Uterus (tissue), 3 donors: ENCODE measurements at regions not wholly inside any gene's neighbourhood (a gene's known extent, or its start where the extent isn't known, plus 50 kb on each side); places are given as distances from the start of the nearest gene placed in this dataset.

Experiments used
- DNase-seq, 2 donors: peaks; one replicate each; pipeline ENCODE4 v3.0.0-alpha.2; 2019 to 2020
- H3K27ac ChIP-seq, 2 donors: fragments of 200-600 bp; sonication (generic); 1 replicate in 1 of 2; 2 replicates in 1 of 2; pipeline ENCODE4 v1.5.1; 2016 to 2018
- H3K27me3 ChIP-seq, 2 donors: fragments of 200-600 bp; sonication (generic); one replicate each; pipeline ENCODE4 v1.5.1; 2018 to 2019; ENCODE audit warnings: control low read depth in 1 of 2
- H3K36me3 ChIP-seq, 2 donors: fragments of 200-600 bp; sonication (generic); one replicate each; pipeline ENCODE4 v1.5.1; 2019; ENCODE audit warnings: control low read depth in 1 of 2
- H3K4me1 ChIP-seq, 2 donors: fragments of 200-600 bp; sonication (generic); one replicate each; pipeline ENCODE4 v1.5.1; 2018 to 2019; ENCODE audit warnings: control low read depth in 1 of 2
- H3K4me3 ChIP-seq, 2 donors: fragments of 200-600 bp; sonication (generic); 1 replicate in 1 of 2; 2 replicates in 1 of 2; pipeline ENCODE4 v1.5.1; 2018 to 2019; ENCODE audit warnings: mild to moderate bottlenecking in 1 of 2
- H3K9me3 ChIP-seq, 2 donors: fragments of 200-600 bp; sonication (generic); one replicate each; pipeline ENCODE4 v1.5.1; 2019; ENCODE audit warnings: control low read depth in 1 of 2
- POLR2A ChIP-seq, 2 donors: fragments of 450-650 bp; IDR thresholded peaks; one replicate each; pipeline ENCODE4 v1.6.1; 2016; ENCODE audit warnings: antibody characterized with exemption in 2 of 2, mild to moderate bottlenecking in 1 of 2, moderate library complexity in 1 of 2
- intact Hi-C: fragments of 100-400 bp; cut with DNase I; formaldehyde crosslinking; loops from one replicate; pipeline ENCODE4 v1.15.1; 2023; ENCODE audit warnings: low total_unique reads
- TF ChIP-seq, protein P1 (sequence below), 4 experiments: fragments of 200-600 bp in 2 of 4; fragments of 450-650 bp in 2 of 4; sonication (generic) in 2 of 4; IDR thresholded peaks; one replicate each; pipeline ENCODE4 v1.5.1; 2016 to 2019; ENCODE audit warnings: antibody characterized with exemption in 4 of 4, mild to moderate bottlenecking in 2 of 4, moderate library complexity in 1 of 4
- donor health status: DM: yes; HTN: yes; CAD: no.

DNA sequence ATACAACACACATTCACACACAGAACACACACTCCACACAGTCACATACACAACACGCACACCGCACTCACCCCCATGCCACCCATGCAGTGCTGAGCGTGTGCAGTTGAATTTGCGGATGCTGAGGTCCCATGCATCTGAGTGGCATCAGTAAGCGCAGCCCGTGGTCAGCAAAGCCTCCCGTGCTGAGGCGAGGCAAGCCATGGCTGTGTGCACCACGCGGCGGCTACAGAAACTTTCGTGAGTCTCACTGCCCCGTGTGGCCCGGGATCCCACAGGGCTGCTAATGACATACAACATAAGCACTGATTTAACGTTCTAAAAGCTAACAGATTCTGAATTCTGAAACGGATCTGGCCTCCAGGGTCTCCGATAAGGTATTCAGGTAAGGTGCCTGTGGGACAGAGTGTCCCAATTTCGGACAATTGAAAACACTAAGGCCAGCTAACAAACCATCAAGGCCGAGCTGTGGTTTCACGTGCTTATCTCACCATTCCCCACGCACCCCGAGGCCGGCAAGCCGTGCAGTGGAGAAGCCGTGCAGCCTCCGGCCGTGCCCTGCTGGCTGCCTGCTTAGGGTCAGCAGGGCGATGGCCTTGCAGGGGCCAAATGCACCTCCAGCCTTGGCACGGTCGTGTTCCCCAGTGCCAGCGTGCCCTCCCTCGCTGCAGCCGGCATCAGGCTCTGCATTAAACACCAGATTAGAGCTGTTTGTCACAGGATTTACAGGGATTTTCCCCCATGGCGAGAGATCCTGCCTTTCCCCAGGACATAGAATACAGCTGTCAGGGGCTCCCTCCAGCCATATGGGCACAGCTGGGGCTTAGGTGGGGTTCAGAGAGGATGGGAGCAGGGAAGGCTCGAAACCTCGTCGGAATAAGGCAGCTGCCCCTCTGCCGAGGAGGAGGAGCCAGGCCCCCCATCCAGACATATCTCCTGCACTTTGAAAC, 191.7 kb downstream of the C16orf95 start:
- no peak overlapping the region for H3K4me3 ChIP-seq
- TF ChIP-seq, protein P1, sequence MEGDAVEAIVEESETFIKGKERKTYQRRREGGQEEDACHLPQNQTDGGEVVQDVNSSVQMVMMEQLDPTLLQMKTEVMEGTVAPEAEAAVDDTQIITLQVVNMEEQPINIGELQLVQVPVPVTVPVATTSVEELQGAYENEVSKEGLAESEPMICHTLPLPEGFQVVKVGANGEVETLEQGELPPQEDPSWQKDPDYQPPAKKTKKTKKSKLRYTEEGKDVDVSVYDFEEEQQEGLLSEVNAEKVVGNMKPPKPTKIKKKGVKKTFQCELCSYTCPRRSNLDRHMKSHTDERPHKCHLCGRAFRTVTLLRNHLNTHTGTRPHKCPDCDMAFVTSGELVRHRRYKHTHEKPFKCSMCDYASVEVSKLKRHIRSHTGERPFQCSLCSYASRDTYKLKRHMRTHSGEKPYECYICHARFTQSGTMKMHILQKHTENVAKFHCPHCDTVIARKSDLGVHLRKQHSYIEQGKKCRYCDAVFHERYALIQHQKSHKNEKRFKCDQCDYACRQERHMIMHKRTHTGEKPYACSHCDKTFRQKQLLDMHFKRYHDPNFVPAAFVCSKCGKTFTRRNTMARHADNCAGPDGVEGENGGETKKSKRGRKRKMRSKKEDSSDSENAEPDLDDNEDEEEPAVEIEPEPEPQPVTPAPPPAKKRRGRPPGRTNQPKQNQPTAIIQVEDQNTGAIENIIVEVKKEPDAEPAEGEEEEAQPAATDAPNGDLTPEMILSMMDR (IDR thresholded peaks at IDR 0.05), result no peak
- no peak for TF ChIP-seq POLR2A (IDR thresholded peaks at IDR 0.05)
- no peaks in the 10 kb centered on the region for H3K9me3 ChIP-seq
- intact Hi-C loops, result no loop called here
- H3K27me3 ChIP-seq, result no peaks in the 10 kb centered on the region
- no peak for DNase-seq
- H3K27ac ChIP-seq, result no peak overlapping the region
- no peaks in the 10 kb centered on the region for H3K36me3 ChIP-seq
- H3K4me1 ChIP-seq, result peaks cover 0 to 5% of the 10 kb centered on the region in 2 donors

DNA sequence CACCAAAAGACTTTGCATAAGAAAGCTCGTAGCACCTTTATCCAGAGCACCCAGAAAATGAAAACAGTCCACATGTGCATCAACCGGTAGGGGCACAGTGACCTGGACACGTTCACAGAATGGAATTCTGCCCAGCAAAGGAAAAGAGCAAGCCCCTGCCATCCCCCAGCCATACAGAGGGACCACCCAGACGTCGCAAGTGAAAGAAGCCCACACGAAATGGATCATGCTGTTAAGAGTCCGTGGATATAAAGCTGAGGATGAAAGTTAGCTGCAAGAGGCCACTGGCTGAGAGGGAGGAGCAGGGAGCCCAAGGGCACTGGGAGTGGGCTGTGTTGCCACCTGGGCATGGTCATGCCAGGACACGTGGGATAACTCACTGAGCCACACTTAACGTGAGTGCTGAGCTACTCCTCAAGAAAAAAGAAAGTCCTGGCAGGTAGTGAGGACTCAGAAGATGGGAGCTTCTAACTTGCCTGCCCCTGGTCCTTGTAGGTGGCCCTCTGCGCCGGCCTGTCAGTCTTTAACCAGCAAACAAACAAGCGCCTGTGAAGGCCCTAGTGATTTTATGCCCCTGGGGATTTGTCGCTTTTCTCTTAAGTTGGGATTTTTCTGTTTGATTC, 190.7 kb downstream of the C16orf95 start:
- no peak for DNase-seq
- intact Hi-C loops, result no loop called here
- TF ChIP-seq, protein P1 (IDR thresholded peaks at IDR 0.05), result no peak
- TF ChIP-seq POLR2A (IDR thresholded peaks at IDR 0.05), result no peak
- Histone ChIP-seq H3K36me3 (no peaks in the 10 kb centered on the region), H3K27ac (no peak overlapping the region), H3K4me1 (peaks cover 0 to 5% of the 10 kb centered on the region in 2 donors), H3K4me3 (no peak overlapping the region), H3K9me3 (no peaks in the 10 kb centered on the region), H3K27me3 (no peaks in the 10 kb centered on the region)

DNA sequence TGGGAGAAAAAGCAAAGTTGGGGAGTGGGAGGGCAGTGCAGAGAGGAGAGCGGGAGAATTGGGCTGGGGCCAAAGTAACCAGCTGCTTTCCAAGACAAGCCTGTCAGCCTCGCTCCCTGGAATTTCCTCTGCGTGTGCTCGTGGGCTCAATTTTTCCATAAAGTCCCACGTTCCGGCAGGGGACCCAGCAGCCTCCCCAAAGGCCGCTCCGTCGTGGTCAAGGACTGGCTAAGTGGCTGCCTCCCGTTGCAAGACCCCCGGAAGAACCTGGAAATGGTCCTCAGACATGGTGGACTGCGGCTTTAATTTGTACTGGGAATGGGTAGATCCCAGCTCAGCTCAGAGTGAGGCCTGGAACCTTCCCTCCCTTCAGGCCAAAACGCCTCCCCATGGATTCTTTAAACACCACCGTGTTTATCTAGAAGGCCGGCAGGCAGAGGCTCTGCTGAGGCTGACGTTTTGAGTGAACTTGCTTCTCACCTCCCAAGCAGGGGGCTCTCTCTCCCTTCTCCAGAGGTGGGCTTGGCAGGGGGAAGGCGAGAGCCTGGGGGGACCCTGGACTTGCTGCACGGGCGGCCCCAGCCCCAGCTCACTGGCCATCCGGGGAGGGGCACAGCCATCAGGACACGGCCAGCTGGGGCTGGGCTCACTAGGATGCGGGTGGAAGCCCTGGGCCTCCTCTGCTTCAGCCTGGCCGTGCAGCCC, 190.0 kb downstream of the C16orf95 start:
- H3K4me1 ChIP-seq, result peaks cover 0 to 5% of the 10 kb centered on the region in 2 donors
- H3K27me3 ChIP-seq, result no peaks in the 10 kb centered on the region

DNA sequence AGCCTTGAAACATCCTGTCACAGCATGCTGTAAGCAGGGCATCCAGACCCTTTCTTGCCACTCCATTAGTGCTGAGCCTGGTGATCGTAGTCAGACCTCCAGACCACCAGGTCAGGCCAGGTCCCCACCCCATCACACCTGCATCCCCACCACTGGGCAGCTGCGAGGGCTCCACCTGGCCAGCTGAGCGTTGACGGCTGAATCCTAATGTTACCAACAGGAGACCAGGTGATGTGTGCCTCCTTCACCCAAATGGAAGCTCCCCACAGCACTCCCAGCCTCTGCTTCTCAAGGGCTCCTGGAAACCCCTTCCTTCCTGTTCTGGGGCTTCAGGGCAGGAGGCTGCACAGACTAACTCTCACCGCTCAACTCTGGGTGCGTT, 189.4 kb downstream of the C16orf95 start:
- intact Hi-C loops, result no loop called here
- Histone ChIP-seq H3K27ac (no peak overlapping the region), H3K36me3 (no peaks in the 10 kb centered on the region), H3K9me3 (no peaks in the 10 kb centered on the region), H3K27me3 (no peaks in the 10 kb centered on the region), H3K4me3 (no peak overlapping the region), H3K4me1 (peaks cover 0 to 5% of the 10 kb centered on the region in 2 donors)
- TF ChIP-seq, protein P1 (IDR thresholded peaks at IDR 0.05), result no peak
- TF ChIP-seq POLR2A (IDR thresholded peaks at IDR 0.05), result no peak
- no peak for DNase-seq

More for the DNA sequence above, 190.0 kb downstream of the C16orf95 start:
- Histone ChIP-seq H3K36me3 (no peaks in the 10 kb centered on the region), H3K4me3 (no peak overlapping the region), H3K27ac (no peak overlapping the region), H3K9me3 (no peaks in the 10 kb centered on the region)
- TF ChIP-seq, protein P1 (IDR thresholded peaks at IDR 0.05), result no peak
- TF ChIP-seq POLR2A (IDR thresholded peaks at IDR 0.05), result no peak
- intact Hi-C loops, result no loop called here
- DNase-seq, result no peak
